ENCODE measurements at regions not wholly inside any gene's neighbourhood (a gene's known extent, or its start where the extent isn't known, plus 50 kb on each side); places are given as distances from the start of the nearest gene placed in this dataset.
A peak's percentile ranks its signal among the peaks of the same experiment; 100 is the strongest.

GRCh38 chr3:29152379-29152778 is 128.5 kb upstream of the RBMS3 start:
- Histone ChIP-seq H3K27ac (ENCODE audit: low read depth, low read length, poor library complexity, severe bottlenecking) (no peak overlapping the region), H3K36me3 (ENCODE audit: insufficient read depth, low read length) (no peaks in the 10 kb centered on the region), H3K4me1 (ENCODE audit: insufficient read depth, low read length, poor library complexity, severe bottlenecking) (no peaks in the 10 kb centered on the region), H2AFZ (ENCODE audit: low read length) (no peak overlapping the region), H4K20me1 (ENCODE audit: insufficient read depth, low read length) (no peaks in the 10 kb centered on the region), H3K79me2 (ENCODE audit: insufficient read depth, low read depth, low read length) (no peaks in the 10 kb centered on the region), H3K4me2 (ENCODE audit: low read length) (no peak overlapping the region), H3K9me2 (ENCODE audit: insufficient read depth, low read length) (no peaks in the 10 kb centered on the region; the same call in 1 of the 2 replicates), H3K9me3 (ENCODE audit: low read length) (no peaks in the 10 kb centered on the region), H3K4me3 (ENCODE audit: low read depth, low read length, poor library complexity, severe bottlenecking) (no peak overlapping the region)
- DNase-seq (ENCODE audit: low spot score), result no peak
- TF ChIP-seq CTCF (conservative IDR thresholded peaks at IDR 0.05; ENCODE audit: low read length) (peak; percentile 56), EZH2phosphoT487 (IDR thresholded peaks at IDR 0.05; ENCODE audit: borderline replicate concordance, low read depth, low read length) (no peak)
- intact Hi-C loops (cut with micrococcal nuclease; ENCODE audit: unreplicated experiment), result no loop called here
- CTCF ChIA-PET (ENCODE audit: unreplicated experiment), result no interaction called here
- no TSS peak for BruUV-seq (replicated peaks)
- POLR2A ChIA-PET, result interaction anchor here (1.1 kb wide), 1 partner anchor 129 kb away, joined by 3 read pairs; the partner anchor contains the start of gene RBMS3

DNA sequence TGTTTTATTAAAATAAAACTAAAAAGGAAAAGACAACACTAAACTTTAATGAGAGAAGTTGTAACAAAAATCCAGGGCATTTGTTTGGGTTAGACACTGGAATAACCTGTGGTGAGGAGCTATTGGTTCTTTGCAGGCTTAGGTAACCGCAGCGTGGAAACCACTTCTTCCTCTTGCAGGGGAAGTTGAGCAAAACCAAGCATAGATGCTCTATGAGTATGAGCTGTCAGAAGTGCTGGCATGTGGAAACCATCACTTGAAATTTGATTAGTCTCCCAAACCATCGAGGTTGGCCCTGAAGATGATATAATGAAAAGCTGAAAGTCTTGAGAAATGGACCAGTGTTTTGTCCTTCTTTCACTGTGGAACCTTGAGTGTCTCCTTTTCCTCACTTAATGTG is 127.1 kb upstream of the RBMS3 start:
- no TSS peak for BruUV-seq (replicated peaks)
- no peak overlapping the region for H3K4me3 ChIP-seq (ENCODE audit: low read depth, low read length, poor library complexity, severe bottlenecking)
- no peaks in the 10 kb centered on the region for H3K36me3 ChIP-seq (ENCODE audit: insufficient read depth, low read length)
- no peaks in the 10 kb centered on the region for H3K9me3 ChIP-seq (ENCODE audit: low read length)
- ChIA-PET CTCF (ENCODE audit: unreplicated experiment) (no interaction called here), POLR2A (interaction anchor here (0.6 to 1.0 kb wide), 6 partner anchors 10 to 705 kb away, joined by 3 to 6 read pairs (median 4); no protein-coding TSS in a partner anchor)
- TF ChIP-seq CTCF (conservative IDR thresholded peaks at IDR 0.05; ENCODE audit: low read length) (no peak), EZH2phosphoT487 (IDR thresholded peaks at IDR 0.05; ENCODE audit: borderline replicate concordance, low read depth, low read length) (no peak)
- no peaks in the 10 kb centered on the region for H4K20me1 ChIP-seq (ENCODE audit: insufficient read depth, low read length)
- no peaks in the 10 kb centered on the region for H3K4me1 ChIP-seq (ENCODE audit: insufficient read depth, low read length, poor library complexity, severe bottlenecking)
- H3K4me2 ChIP-seq (ENCODE audit: low read length), result no peak overlapping the region
- no peak for DNase-seq (ENCODE audit: low spot score)
- H3K9me2 ChIP-seq (ENCODE audit: insufficient read depth, low read length), result no peaks in the 10 kb centered on the region; the same call in 1 of the 2 replicates
- no peak overlapping the region for H3K27ac ChIP-seq (ENCODE audit: low read depth, low read length, poor library complexity, severe bottlenecking)
- intact Hi-C loops (cut with micrococcal nuclease; ENCODE audit: unreplicated experiment), result no loop called here
- H2AFZ ChIP-seq (ENCODE audit: low read length), result no peak overlapping the region
- no peaks in the 10 kb centered on the region for H3K79me2 ChIP-seq (ENCODE audit: insufficient read depth, low read depth, low read length)

- Histone ChIP-seq H4K20me1 (ENCODE audit: insufficient read depth, low read length) (no peaks in the 10 kb centered on the region), H3K79me2 (ENCODE audit: insufficient read depth, low read depth, low read length) (no peaks in the 10 kb centered on the region), H3K36me3 (ENCODE audit: insufficient read depth, low read length) (no peaks in the 10 kb centered on the region), H3K4me3 (ENCODE audit: low read depth, low read length, poor library complexity, severe bottlenecking) (no peak overlapping the region), H3K9me3 (ENCODE audit: low read length) (no peaks in the 10 kb centered on the region), H3K9me2 (ENCODE audit: insufficient read depth, low read length) (peaks cover 3% of the 10 kb centered on the region; the same call in 1 of the 2 replicates), H2AFZ (ENCODE audit: low read length) (peak overlapping the region; percentile 51; the same call in 1 of the 2 replicates), H3K4me1 (ENCODE audit: insufficient read depth, low read length, poor library complexity, severe bottlenecking) (no peaks in the 10 kb centered on the region), H3K4me2 (ENCODE audit: low read length) (no peak overlapping the region), H3K27ac (ENCODE audit: low read depth, low read length, poor library complexity, severe bottlenecking) (no peak overlapping the region)
- ChIA-PET CTCF (ENCODE audit: unreplicated experiment) (no interaction called here), POLR2A (no interaction called here)
- intact Hi-C loops (cut with micrococcal nuclease; ENCODE audit: unreplicated experiment), result no loop called here
- TF ChIP-seq CTCF (conservative IDR thresholded peaks at IDR 0.05; ENCODE audit: low read length) (no peak), EZH2phosphoT487 (IDR thresholded peaks at IDR 0.05; ENCODE audit: borderline replicate concordance, low read depth, low read length) (no peak)
- DNase-seq (ENCODE audit: low spot score), result no peak
- BruUV-seq (replicated peaks), result no TSS peak
Measured at GRCh38 chr3:29156086-29156715, 124.7 kb upstream of the RBMS3 start.

Measured in OCI-LY7 (cell line).